MM.1S (cell line): ENCODE measurements at regions not wholly inside any gene's neighbourhood (a gene's known extent, or its start where the extent isn't known, plus 50 kb on each side); places are given as distances from the start of the nearest gene placed in this dataset.

Experiments
- DNase-seq: peaks from one replicate; pipeline ENCODE4 v3.0.0-alpha.2; 2015
- H2AFZ ChIP-seq: fragments of 300-600 bp; sonication (generic); 2 replicates; pipeline ENCODE4 v1.6.0; 2016; ENCODE audit warnings: antibody characterized with exemption, low read length
- H3F3A ChIP-seq: fragments of 300-600 bp; sonication (generic); 2 replicates; pipeline ENCODE4 v1.6.1; 2016; ENCODE audit warnings: mild to moderate bottlenecking, antibody characterized with exemption, low read length, moderate library complexity, mixed read lengths; ENCODE audit not compliant: insufficient read depth
- H3K27ac ChIP-seq: fragments of 300-600 bp; sonication (generic); 2 replicates; pipeline ENCODE4 v1.5.1; 2016; ENCODE audit warnings: mild to moderate bottlenecking, low read length
- H3K27me3 ChIP-seq: fragments of 300-600 bp; sonication (generic); replicated peaks from 2 replicates; pipeline ENCODE4 v1.6.0; 2016; ENCODE audit warnings: low read length; ENCODE audit not compliant: insufficient read depth
- H3K36me3 ChIP-seq: fragments of 300-600 bp; sonication (generic); replicated peaks from 2 replicates; pipeline ENCODE4 v1.6.1; 2016; ENCODE audit warnings: mild to moderate bottlenecking, low read length, mixed read lengths; ENCODE audit not compliant: insufficient read depth
- H3K4me1 ChIP-seq: fragments of 300-600 bp; sonication (generic); 2 replicates; pipeline ENCODE4 v1.6.1; 2016; ENCODE audit warnings: low read length, mixed read lengths
- H3K4me2 ChIP-seq: fragments of 300-600 bp; sonication (generic); 2 replicates; pipeline ENCODE4 v1.6.0; 2016; ENCODE audit warnings: low read depth, low read length
- H3K4me3 ChIP-seq: fragments of 300-600 bp; sonication (generic); 2 replicates; pipeline ENCODE4 v1.5.1; 2016; ENCODE audit warnings: low read length, mixed read lengths
- H3K79me2 ChIP-seq: fragments of 300-600 bp; sonication (generic); 2 replicates; pipeline ENCODE4 v1.6.1; 2016; ENCODE audit warnings: mixed run types, low read length, mixed read lengths
- H3K9ac ChIP-seq: fragments of 300-600 bp; sonication (generic); 2 replicates; pipeline ENCODE4 v1.6.1; 2016; ENCODE audit warnings: low read length, mixed read lengths
- H3K9me2 ChIP-seq: fragments of 300-600 bp; sonication (generic); replicated peaks from 2 replicates; pipeline ENCODE4 v1.6.1; 2016; ENCODE audit warnings: mild to moderate bottlenecking, low read length, mixed read lengths; ENCODE audit not compliant: insufficient read depth
- H3K9me3 ChIP-seq: fragments of 300-600 bp; sonication (generic); replicated peaks from 2 replicates; pipeline ENCODE4 v1.6.1; 2016; ENCODE audit warnings: mild to moderate bottlenecking, low read length, mixed read lengths; ENCODE audit not compliant: insufficient read depth
- H4K20me1 ChIP-seq: fragments of 300-600 bp; sonication (generic); 2 replicates; pipeline ENCODE4 v1.6.1; 2016; ENCODE audit warnings: mild to moderate bottlenecking, low read length, moderate library complexity, mixed read lengths; ENCODE audit not compliant: insufficient read depth
- EZH2 ChIP-seq: fragments of 300-600 bp; sonication (generic); optimal IDR thresholded peaks from 2 replicates; pipeline ENCODE3; 2017; ENCODE audit warnings: low read depth, mild to moderate bottlenecking, antibody characterized with exemption, low read length, mixed read lengths
- EZH2phosphoT487 ChIP-seq: fragments of 300-600 bp; sonication (generic); IDR thresholded peaks from 2 replicates; pipeline ENCODE4 v1.6.1; 2018; ENCODE audit warnings: antibody characterized with exemption, low read length
- TF ChIP-seq, protein P1 (sequence below): fragments of 300-600 bp; sonication (generic); IDR thresholded peaks from 2 replicates; pipeline ENCODE4 v1.5.1; 2016; ENCODE audit warnings: antibody characterized with exemption, low read length, mixed read lengths

GRCh38 chr3:163785693-163786092 is 1292.6 kb downstream of the SI start:
- Histone ChIP-seq H2AFZ (no peak overlapping the region), H3K9ac (no peak overlapping the region), H3K27ac (no peak overlapping the region), H3K9me2 (no peaks in the 10 kb centered on the region), H3K79me2 (no peaks in the 10 kb centered on the region), H3K9me3 (no peaks in the 10 kb centered on the region), H3K4me3 (no peak overlapping the region), H3K4me1 (no peaks in the 10 kb centered on the region), H4K20me1 (no peaks in the 10 kb centered on the region), H3F3A (no peaks in the 10 kb centered on the region), H3K27me3 (no peaks in the 10 kb centered on the region), H3K36me3 (no peaks in the 10 kb centered on the region), H3K4me2 (no peak overlapping the region)
- peak; percentile 54 for DNase-seq
- TF ChIP-seq EZH2phosphoT487, result no peak
- TF ChIP-seq, protein P1, sequence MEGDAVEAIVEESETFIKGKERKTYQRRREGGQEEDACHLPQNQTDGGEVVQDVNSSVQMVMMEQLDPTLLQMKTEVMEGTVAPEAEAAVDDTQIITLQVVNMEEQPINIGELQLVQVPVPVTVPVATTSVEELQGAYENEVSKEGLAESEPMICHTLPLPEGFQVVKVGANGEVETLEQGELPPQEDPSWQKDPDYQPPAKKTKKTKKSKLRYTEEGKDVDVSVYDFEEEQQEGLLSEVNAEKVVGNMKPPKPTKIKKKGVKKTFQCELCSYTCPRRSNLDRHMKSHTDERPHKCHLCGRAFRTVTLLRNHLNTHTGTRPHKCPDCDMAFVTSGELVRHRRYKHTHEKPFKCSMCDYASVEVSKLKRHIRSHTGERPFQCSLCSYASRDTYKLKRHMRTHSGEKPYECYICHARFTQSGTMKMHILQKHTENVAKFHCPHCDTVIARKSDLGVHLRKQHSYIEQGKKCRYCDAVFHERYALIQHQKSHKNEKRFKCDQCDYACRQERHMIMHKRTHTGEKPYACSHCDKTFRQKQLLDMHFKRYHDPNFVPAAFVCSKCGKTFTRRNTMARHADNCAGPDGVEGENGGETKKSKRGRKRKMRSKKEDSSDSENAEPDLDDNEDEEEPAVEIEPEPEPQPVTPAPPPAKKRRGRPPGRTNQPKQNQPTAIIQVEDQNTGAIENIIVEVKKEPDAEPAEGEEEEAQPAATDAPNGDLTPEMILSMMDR, result peak; percentile 67
- TF ChIP-seq EZH2, result no peak

GRCh38 chr3:163779396-163780344 is 1298.6 kb downstream of the SI start:
- no peak for TF ChIP-seq EZH2
- TF ChIP-seq, protein P1, result peak; percentile 32
- TF ChIP-seq EZH2phosphoT487, result no peak
- H3F3A ChIP-seq, result no peaks in the 10 kb centered on the region
- H3K4me2 ChIP-seq, result no peak overlapping the region
- no peaks in the 10 kb centered on the region for H3K27me3 ChIP-seq
- H3K4me3 ChIP-seq, result no peak overlapping the region
- no peaks in the 10 kb centered on the region for H3K4me1 ChIP-seq
- H4K20me1 ChIP-seq, result no peaks in the 10 kb centered on the region
- H3K79me2 ChIP-seq, result no peaks in the 10 kb centered on the region
- DNase-seq, result no peak
- no peaks in the 10 kb centered on the region for H3K36me3 ChIP-seq
- H3K9me3 ChIP-seq, result no peaks in the 10 kb centered on the region
- no peaks in the 10 kb centered on the region for H3K9me2 ChIP-seq
- H3K9ac ChIP-seq, result no peak overlapping the region
- no peak overlapping the region for H2AFZ ChIP-seq
- no peak overlapping the region for H3K27ac ChIP-seq

DNA sequence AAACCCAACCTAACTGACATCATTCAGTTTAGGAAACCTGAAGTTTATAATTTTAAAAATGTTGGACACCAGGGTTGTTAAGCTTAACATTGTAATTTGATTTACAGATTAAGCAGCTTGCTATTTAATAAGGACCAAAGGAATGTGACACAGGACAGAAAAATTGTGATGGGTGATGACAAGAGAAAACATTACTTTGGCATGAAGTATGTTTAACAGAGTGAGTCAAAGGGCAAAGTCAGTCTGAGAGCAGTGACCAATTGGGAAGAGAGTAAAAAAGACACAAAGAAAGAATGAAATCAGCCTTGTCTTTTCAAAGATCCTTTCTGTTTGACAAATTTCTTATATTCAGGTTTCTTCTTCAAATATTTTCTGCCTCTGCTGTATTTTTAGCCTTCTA is 1301.6 kb downstream of the SI start:
- H3K9me2 ChIP-seq, result no peaks in the 10 kb centered on the region

More for the DNA sequence above, 1301.6 kb downstream of the SI start:
- Histone ChIP-seq H4K20me1 (no peaks in the 10 kb centered on the region), H3K27me3 (no peaks in the 10 kb centered on the region), H3K79me2 (no peaks in the 10 kb centered on the region), H3K4me3 (no peak overlapping the region), H3K4me2 (no peak overlapping the region), H3K9me3 (no peaks in the 10 kb centered on the region), H3K27ac (no peak overlapping the region), H3K9ac (no peak overlapping the region), H3F3A (no peaks in the 10 kb centered on the region), H2AFZ (no peak overlapping the region), H3K4me1 (no peaks in the 10 kb centered on the region), H3K36me3 (no peaks in the 10 kb centered on the region)
- TF ChIP-seq, protein P1, result no peak
- no peak for DNase-seq
